Glutamatergic neuron (in vitro differentiated cells): ENCODE measurements at regions not wholly inside any gene's neighbourhood (a gene's known extent, or its start where the extent isn't known, plus 50 kb on each side); places are given as distances from the start of the nearest gene placed in this dataset.
A peak's percentile ranks its signal among the peaks of the same experiment; 100 is the strongest.

Source experiments
- DNase-seq: peaks from one replicate; pipeline ENCODE4 v3.0.0; 2022
- H3K27ac Mint-ChIP-seq: one replicate; pipeline ENCODE4 v1.8.0; 2020; ENCODE audit warnings: mild to moderate bottlenecking, mixed read lengths, inconsistent platforms; ENCODE audit not compliant: unreplicated experiment
- H3K27me3 Mint-ChIP-seq: one replicate; pipeline ENCODE4 v1.8.0; 2020; ENCODE audit warnings: mild to moderate bottlenecking, moderate library complexity, mixed read lengths, inconsistent platforms; ENCODE audit not compliant: unreplicated experiment
- H3K36me3 Mint-ChIP-seq: one replicate; pipeline ENCODE4 v1.8.0; 2020; ENCODE audit warnings: mild to moderate bottlenecking, mixed read lengths, inconsistent platforms; ENCODE audit not compliant: unreplicated experiment
- H3K4me1 Mint-ChIP-seq: one replicate; pipeline ENCODE4 v1.8.0; 2020; ENCODE audit warnings: mild to moderate bottlenecking, low read depth, mixed read lengths, inconsistent platforms; ENCODE audit not compliant: unreplicated experiment
- H3K4me3 Mint-ChIP-seq: one replicate; pipeline ENCODE4 v1.8.0; 2020; ENCODE audit warnings: mild to moderate bottlenecking, mixed read lengths, inconsistent platforms; ENCODE audit not compliant: unreplicated experiment
- H3K9me3 Mint-ChIP-seq: one replicate; pipeline ENCODE4 v1.8.0; 2020; ENCODE audit warnings: mild to moderate bottlenecking, moderate library complexity, mixed read lengths, inconsistent platforms; ENCODE audit not compliant: unreplicated experiment
- TF ChIP-seq, protein P1 (sequence below): fragments of 200-600 bp; sonication (generic); IDR thresholded peaks from one replicate; pipeline ENCODE4 v1.5.0; 2021; ENCODE audit not compliant: partially characterized antibody, unreplicated experiment

DNA sequence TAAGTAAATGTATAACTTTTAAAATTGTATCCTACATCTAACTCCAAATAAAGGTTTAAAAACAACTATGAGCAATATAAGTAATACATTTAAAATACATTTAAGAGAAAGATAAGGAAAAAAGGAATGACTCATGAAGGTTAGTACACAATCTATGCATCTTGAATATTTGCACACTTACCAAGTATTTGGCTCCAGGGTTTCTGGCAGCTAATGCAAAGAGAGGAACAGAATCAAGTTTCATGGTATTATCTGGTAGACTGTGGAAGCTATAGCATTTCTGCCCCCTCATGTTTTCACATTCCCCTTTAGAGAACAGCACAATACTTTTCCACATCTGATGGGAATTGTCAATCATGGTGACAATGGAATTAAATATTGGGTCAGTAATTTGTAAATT, 132.1 kb downstream of the COX7C start:
- no peaks in the 10 kb centered on the region for H3K36me3 Mint-ChIP-seq
- no peak overlapping the region for H3K27ac Mint-ChIP-seq
- H3K27me3 Mint-ChIP-seq: no peaks in the 10 kb centered on the region
- no peak overlapping the region for H3K4me3 Mint-ChIP-seq
- H3K4me1 Mint-ChIP-seq: no peaks in the 10 kb centered on the region
- TF ChIP-seq, protein P1, sequence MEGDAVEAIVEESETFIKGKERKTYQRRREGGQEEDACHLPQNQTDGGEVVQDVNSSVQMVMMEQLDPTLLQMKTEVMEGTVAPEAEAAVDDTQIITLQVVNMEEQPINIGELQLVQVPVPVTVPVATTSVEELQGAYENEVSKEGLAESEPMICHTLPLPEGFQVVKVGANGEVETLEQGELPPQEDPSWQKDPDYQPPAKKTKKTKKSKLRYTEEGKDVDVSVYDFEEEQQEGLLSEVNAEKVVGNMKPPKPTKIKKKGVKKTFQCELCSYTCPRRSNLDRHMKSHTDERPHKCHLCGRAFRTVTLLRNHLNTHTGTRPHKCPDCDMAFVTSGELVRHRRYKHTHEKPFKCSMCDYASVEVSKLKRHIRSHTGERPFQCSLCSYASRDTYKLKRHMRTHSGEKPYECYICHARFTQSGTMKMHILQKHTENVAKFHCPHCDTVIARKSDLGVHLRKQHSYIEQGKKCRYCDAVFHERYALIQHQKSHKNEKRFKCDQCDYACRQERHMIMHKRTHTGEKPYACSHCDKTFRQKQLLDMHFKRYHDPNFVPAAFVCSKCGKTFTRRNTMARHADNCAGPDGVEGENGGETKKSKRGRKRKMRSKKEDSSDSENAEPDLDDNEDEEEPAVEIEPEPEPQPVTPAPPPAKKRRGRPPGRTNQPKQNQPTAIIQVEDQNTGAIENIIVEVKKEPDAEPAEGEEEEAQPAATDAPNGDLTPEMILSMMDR: no peak
- no peaks in the 10 kb centered on the region for H3K9me3 Mint-ChIP-seq
- no peak for DNase-seq

DNA sequence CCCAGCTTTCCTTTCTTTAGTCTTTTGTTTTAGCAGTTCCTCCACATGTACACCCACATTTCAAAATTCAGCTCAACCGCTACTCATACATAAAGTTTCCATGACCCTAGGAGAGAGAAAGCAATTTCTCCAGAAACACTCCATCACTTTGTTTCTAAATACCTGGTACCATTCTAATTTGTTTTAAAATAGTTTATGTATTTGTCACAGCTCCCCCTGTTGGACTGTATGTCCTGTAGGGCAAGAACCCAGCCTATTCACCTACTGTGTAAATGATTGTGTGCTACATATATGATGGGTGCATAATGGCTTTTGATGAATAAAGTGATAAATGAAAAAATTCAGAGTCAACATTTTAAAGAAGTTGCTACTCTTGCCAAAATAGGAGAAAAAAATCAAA, 139.1 kb downstream of the COX7C start:
- TF ChIP-seq, protein P1: peak; percentile 20
- Mint-ChIP-seq H3K27ac (peak overlapping the region; percentile 22), H3K4me3 (no peak overlapping the region), H3K27me3 (no peaks in the 10 kb centered on the region), H3K36me3 (no peaks in the 10 kb centered on the region), H3K4me1 (peaks cover 10% of the 10 kb centered on the region), H3K9me3 (peaks cover 2% of the 10 kb centered on the region)
- DNase-seq: no peak

DNA sequence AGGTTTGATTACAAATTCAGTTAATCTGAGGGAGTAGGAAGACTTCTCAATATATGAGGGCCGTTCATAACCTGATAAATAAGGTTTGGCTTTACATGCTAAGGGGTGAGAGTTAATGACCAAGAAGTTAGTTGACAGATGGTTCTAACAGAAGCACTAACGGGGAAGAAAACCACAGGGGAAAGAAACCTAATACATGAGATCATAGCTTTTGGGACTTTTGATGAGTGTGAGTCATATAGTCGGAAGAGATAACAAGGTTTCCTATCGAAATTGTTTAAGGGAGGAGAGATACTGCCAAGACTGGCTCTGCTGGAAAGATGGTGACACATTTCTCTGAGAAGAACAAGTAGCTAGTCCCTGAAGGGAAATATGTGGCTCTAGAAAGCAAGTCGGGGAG, 140.1 kb downstream of the COX7C start:
- H3K36me3 Mint-ChIP-seq: no peaks in the 10 kb centered on the region
- H3K9me3 Mint-ChIP-seq: peaks cover 2% of the 10 kb centered on the region
- no peak for DNase-seq
- TF ChIP-seq, protein P1: no peak
- no peaks in the 10 kb centered on the region for H3K27me3 Mint-ChIP-seq
- H3K4me1 Mint-ChIP-seq: peaks cover 10% of the 10 kb centered on the region
- peak overlapping the region; percentile 86 for H3K27ac Mint-ChIP-seq
- peak overlapping the region; percentile 21 for H3K4me3 Mint-ChIP-seq

DNA sequence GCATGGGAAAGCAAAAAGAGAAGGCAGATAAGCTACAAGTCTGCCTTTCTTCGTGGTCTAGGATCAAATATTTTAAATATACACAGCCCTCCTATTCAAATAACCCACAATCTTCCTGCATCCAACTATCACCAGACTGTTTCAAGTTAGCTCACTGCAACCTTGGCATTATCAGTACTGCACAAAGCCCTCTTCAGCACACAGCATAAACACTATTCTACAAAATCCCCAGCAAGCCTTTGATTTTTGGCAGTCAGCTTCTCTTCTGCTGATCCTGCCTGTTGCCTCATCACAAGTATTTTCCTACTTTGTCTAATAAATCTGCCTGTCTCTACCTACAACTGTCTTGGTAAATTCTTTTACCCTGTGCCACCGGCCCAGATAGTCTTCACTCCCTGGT, 142.9 kb downstream of the COX7C start:
- peaks cover 3% of the 10 kb centered on the region for H3K9me3 Mint-ChIP-seq
- peaks cover 10% of the 10 kb centered on the region for H3K4me1 Mint-ChIP-seq

DNA sequence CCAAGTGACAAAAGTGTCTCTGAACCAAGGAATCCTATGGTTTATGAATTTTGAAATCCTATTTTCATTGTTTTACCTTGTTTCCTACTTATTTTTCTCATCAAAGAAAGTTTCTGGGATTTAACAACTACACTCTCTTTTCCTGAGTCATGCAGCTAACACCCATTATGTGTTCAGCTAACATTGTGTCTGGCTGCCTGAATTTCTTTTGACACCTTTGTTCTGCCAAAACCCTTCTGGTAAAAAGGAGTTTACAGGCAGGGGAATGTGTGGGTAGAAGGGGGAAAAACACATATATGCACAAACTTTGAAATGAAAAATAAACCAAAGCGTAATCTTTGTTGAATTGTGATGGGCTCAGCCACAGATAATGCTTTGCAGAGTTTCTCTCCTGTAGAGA, 146.2 kb downstream of the COX7C start:
- H3K9me3 Mint-ChIP-seq: peaks cover 2% of the 10 kb centered on the region

More for the DNA sequence above, 142.9 kb downstream of the COX7C start:
- no peaks in the 10 kb centered on the region for H3K36me3 Mint-ChIP-seq
- TF ChIP-seq, protein P1: no peak
- no peak for DNase-seq
- H3K27me3 Mint-ChIP-seq: no peaks in the 10 kb centered on the region
- no peak overlapping the region for H3K27ac Mint-ChIP-seq
- H3K4me3 Mint-ChIP-seq: no peak overlapping the region

More for the DNA sequence above, 146.2 kb downstream of the COX7C start:
- Mint-ChIP-seq H3K36me3 (peaks cover under 1% of the 10 kb centered on the region), H3K27me3 (no peaks in the 10 kb centered on the region), H3K27ac (no peak overlapping the region), H3K4me1 (peaks cover 3% of the 10 kb centered on the region), H3K4me3 (no peak overlapping the region)
- no peak for DNase-seq
- TF ChIP-seq, protein P1: no peak
